MCF 10A (cell line): ENCODE measurements at regions not wholly inside any gene's neighbourhood (a gene's known extent, or its start where the extent isn't known, plus 50 kb on each side); places are given as distances from the start of the nearest gene placed in this dataset.

Source experiments
- BruUV-seq: library from RNA; stranded (reverse); fragments of 400-500 nt; replicated peaks from 2 replicates; lab custom pipeline; 2021; lab: Mats Ljungman, UMichigan
- CTCF ChIA-PET: fragments of 300-600 bp; sonication (Branson Sonifier 250); formaldehyde crosslinking; extraction: SDS; loops from one replicate; lab custom pipeline; 2021; ENCODE audit warnings: antibody characterized with exemption, inconsistent platforms; lab: Yijun Ruan, JAX
- POLR2A ChIA-PET: fragments of 300-600, 350-650 bp; sonication (Branson Sonifier 250); formaldehyde crosslinking; extraction: SDS; loops from one replicate; lab custom pipeline; 2020; ENCODE audit warnings: antibody characterized with exemption, inconsistent platforms; lab: Yijun Ruan, JAX
- DNase-seq: peaks from one replicate; pipeline ENCODE4 v3.0.0-alpha.2; 2018; ENCODE audit not compliant: unreplicated experiment
- H3K27ac Mint-ChIP-seq: one replicate; pipeline ENCODE4 v1.8.0; 2022; ENCODE audit warnings: mild to moderate bottlenecking, low read depth, mixed read lengths; ENCODE audit not compliant: unreplicated experiment
- H3K27me3 Mint-ChIP-seq: one replicate; pipeline ENCODE4 v1.8.0; 2022; ENCODE audit warnings: mixed read lengths; ENCODE audit not compliant: insufficient read depth, unreplicated experiment
- H3K36me3 Mint-ChIP-seq: one replicate; pipeline ENCODE4 v1.8.0; 2022; ENCODE audit warnings: mild to moderate bottlenecking, moderate library complexity, mixed read lengths; ENCODE audit not compliant: insufficient read depth, unreplicated experiment
- H3K4me1 Mint-ChIP-seq: one replicate; pipeline ENCODE4 v1.8.0; 2022; ENCODE audit warnings: mixed read lengths; ENCODE audit not compliant: insufficient read depth, unreplicated experiment
- H3K4me3 Mint-ChIP-seq: one replicate; pipeline ENCODE4 v1.8.0; 2022; ENCODE audit warnings: mild to moderate bottlenecking, moderate library complexity, mixed read lengths; ENCODE audit not compliant: unreplicated experiment
- H3K9me3 Mint-ChIP-seq: one replicate; pipeline ENCODE4 v1.8.0; 2022; ENCODE audit warnings: mixed read lengths; ENCODE audit not compliant: unreplicated experiment
- intact Hi-C: fragments of 100-400 bp; cut with micrococcal nuclease; formaldehyde crosslinking; loops from 2 replicates; pipeline ENCODE4 v1.14.1; 2022
- TF ChIP-seq, protein P1 (sequence below): fragments of 200-600 bp; IDR thresholded peaks from one replicate; pipeline ENCODE4 v1.8.0; 2022; ENCODE audit warnings: antibody characterized with exemption, mild to moderate bottlenecking; ENCODE audit not compliant: unreplicated experiment

DNA sequence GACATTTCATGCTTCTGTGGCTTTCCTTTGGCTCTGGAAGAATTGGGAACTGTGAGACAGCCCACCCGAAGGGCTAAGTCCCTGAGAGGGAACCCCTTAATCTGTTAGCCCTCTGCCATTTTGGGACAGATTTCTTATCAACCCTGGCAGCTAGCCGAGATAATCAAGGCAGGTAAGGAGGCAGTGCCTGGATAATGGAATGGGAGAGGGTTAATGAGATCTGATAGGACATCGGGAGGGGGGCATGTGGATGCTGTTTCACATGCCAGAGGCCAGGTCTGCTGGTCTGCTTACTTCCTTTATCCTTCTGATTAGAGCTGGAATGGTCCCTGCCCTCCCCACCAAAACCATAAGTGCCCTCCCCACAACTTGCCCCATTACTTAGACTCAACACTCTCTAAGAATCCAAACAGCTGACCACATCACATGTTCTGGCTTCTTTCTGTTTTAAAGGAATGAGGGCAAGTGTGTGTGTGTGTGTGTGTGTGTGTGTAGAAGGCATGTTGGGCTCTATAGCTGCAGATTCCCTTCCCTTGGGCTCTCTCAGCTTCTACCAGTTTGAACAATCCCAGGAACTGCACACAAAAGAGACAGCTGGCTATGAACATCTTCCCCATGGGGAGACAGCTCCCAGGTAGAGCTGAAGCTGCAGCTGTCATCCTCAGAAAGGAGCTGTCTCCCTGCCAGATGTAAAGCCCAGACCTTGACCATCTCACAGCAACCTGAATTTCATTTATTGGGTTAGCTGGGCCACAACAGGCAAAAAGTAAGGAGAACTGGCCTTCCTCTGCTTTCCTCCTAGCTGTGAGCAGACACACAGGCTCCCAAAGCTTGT is 221.3 kb downstream of the PIK3R1 start:
- no peak overlapping the region for H3K27ac Mint-ChIP-seq
- peaks cover 29% of the 10 kb centered on the region for H3K4me1 Mint-ChIP-seq
- no peaks in the 10 kb centered on the region for H3K36me3 Mint-ChIP-seq
- no TSS peak for BruUV-seq
- H3K27me3 Mint-ChIP-seq: no peaks in the 10 kb centered on the region
- H3K9me3 Mint-ChIP-seq: no peaks in the 10 kb centered on the region
- H3K4me3 Mint-ChIP-seq: no peak overlapping the region
- CTCF ChIA-PET: interaction anchor here (0.6 kb wide), 1 partner anchor 950 kb away, joined by 3 read pairs; no protein-coding TSS in a partner anchor
- TF ChIP-seq, protein P1, sequence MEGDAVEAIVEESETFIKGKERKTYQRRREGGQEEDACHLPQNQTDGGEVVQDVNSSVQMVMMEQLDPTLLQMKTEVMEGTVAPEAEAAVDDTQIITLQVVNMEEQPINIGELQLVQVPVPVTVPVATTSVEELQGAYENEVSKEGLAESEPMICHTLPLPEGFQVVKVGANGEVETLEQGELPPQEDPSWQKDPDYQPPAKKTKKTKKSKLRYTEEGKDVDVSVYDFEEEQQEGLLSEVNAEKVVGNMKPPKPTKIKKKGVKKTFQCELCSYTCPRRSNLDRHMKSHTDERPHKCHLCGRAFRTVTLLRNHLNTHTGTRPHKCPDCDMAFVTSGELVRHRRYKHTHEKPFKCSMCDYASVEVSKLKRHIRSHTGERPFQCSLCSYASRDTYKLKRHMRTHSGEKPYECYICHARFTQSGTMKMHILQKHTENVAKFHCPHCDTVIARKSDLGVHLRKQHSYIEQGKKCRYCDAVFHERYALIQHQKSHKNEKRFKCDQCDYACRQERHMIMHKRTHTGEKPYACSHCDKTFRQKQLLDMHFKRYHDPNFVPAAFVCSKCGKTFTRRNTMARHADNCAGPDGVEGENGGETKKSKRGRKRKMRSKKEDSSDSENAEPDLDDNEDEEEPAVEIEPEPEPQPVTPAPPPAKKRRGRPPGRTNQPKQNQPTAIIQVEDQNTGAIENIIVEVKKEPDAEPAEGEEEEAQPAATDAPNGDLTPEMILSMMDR: no peak
- intact Hi-C loops: no loop called here
- POLR2A ChIA-PET: interaction anchor here (1.0 to 1.1 kb wide), 2 partner anchors 12 to 26 kb away, joined by 3 read pairs; no protein-coding TSS in a partner anchor
- DNase-seq: no peak

DNA sequence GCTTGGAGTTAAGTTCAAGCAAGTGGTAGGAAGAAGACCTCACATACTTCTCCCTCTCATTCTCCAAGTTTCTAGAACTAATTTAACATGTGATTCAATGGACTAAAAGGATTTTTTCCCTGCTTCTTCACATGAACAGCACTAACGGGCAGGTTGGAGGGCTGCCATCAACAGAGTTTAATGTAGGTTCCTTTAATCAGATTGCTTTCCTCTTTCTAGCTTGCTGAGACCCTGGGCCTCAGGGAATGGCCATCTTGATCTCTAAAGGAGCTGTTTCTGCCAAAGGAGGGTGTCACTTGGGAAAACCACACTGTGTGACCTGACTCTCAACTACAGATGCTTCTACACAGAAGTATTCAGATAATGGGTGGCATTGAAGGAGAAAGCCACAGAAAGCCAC is 223.3 kb downstream of the PIK3R1 start:
- BruUV-seq: no TSS peak
- DNase-seq: no peak
- Mint-ChIP-seq H3K4me3 (no peak overlapping the region), H3K36me3 (no peaks in the 10 kb centered on the region), H3K4me1 (peaks cover 11% of the 10 kb centered on the region), H3K9me3 (no peaks in the 10 kb centered on the region), H3K27me3 (no peaks in the 10 kb centered on the region), H3K27ac (no peak overlapping the region)
- CTCF ChIA-PET: interaction anchor here (1.0 kb wide), 1 partner anchor 40 kb away, joined by 5 read pairs; no protein-coding TSS in a partner anchor
- intact Hi-C loops: no loop called here
- TF ChIP-seq, protein P1: no peak
- POLR2A ChIA-PET: interaction anchor here (0.7 to 0.8 kb wide), 2 partner anchors 68 to 405 kb away, joined by 3 to 4 read pairs; no protein-coding TSS in a partner anchor

GRCh38 chr5:68440245-68440644 is 224.7 kb downstream of the PIK3R1 start:
- Mint-ChIP-seq H3K36me3 (no peaks in the 10 kb centered on the region), H3K9me3 (no peaks in the 10 kb centered on the region), H3K27ac (no peak overlapping the region), H3K4me3 (no peak overlapping the region), H3K4me1 (peaks cover 12% of the 10 kb centered on the region), H3K27me3 (no peaks in the 10 kb centered on the region)
- DNase-seq: no peak
- CTCF ChIA-PET: no interaction called here
- BruUV-seq: no TSS peak
- POLR2A ChIA-PET: interaction anchor here (0.7 kb wide), 1 partner anchor 224 kb away, joined by 4 read pairs; no protein-coding TSS in a partner anchor
- intact Hi-C loops: no loop called here
- TF ChIP-seq, protein P1: no peak

DNA sequence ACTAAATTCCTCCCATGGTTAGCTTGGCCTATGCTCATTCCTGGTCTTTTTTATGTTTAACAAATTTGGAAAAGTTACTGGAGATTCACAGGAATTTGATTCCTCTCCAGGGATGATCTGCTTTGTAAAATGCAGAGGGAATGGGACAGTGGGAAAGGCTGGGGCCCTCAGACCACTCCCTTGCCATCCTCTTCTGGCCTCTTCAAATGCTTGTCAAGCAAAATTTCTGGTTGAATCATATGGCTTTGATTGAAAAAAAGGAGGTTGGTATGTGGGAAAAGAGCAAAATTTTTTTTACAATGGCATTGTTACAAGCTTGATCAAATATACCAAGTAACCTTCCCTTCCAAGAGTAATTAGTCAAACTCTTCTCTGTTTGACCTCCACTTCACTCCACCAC is 225.1 kb downstream of the PIK3R1 start:
- no peak overlapping the region for H3K27ac Mint-ChIP-seq
- TF ChIP-seq, protein P1: no peak
- no peaks in the 10 kb centered on the region for H3K36me3 Mint-ChIP-seq
- DNase-seq: no peak
- intact Hi-C loops: no loop called here
- H3K9me3 Mint-ChIP-seq: no peaks in the 10 kb centered on the region
- no TSS peak for BruUV-seq
- ChIA-PET CTCF (no interaction called here), POLR2A (interaction anchor here (0.8 kb wide), 1 partner anchor 560 kb away, joined by 4 read pairs; no protein-coding TSS in a partner anchor)
- H3K4me1 Mint-ChIP-seq: peaks cover 12% of the 10 kb centered on the region
- H3K27me3 Mint-ChIP-seq: no peaks in the 10 kb centered on the region
- H3K4me3 Mint-ChIP-seq: no peak overlapping the region
